22Rv1 (cell line): ENCODE measurements at regions not wholly inside any gene's neighbourhood (a gene's known extent, or its start where the extent isn't known, plus 50 kb on each side); places are given as distances from the start of the nearest gene placed in this dataset.

ENCODE experiments used
- H3K27ac ChIP-seq: fragments of 450-650 bp; 2 replicates; pipeline ENCODE4 v1.5.1; 2017
- CTCF ChIP-seq: fragments of 450-650 bp; IDR thresholded peaks from 2 replicates; pipeline ENCODE4 v1.5.1; 2017; ENCODE audit warnings: mild to moderate bottlenecking
- ZFX ChIP-seq: fragments of 450-650 bp; IDR thresholded peaks from 2 replicates; pipeline ENCODE4 v1.6.1; 2017; ENCODE audit warnings: antibody characterized with exemption, borderline replicate concordance

- TF ChIP-seq ZFX (no peak), CTCF (no peak)
- H3K27ac ChIP-seq: no peak overlapping the region
Observed at GRCh38 chr7:84495128-84495527, 300.5 kb upstream of the SEMA3A start.

GRCh38 chr7:84492098-84493034, 297.8 kb upstream of the SEMA3A start:
- no peak overlapping the region for H3K27ac ChIP-seq
- TF ChIP-seq CTCF: no peak
- no peak for TF ChIP-seq ZFX

GRCh38 chr7:84490661-84491060, 296.1 kb upstream of the SEMA3A start:
- H3K27ac ChIP-seq: no peak overlapping the region
- TF ChIP-seq CTCF: no peak
- no peak for TF ChIP-seq ZFX

GRCh38 chr7:84484502-84485079, 290.0 kb upstream of the SEMA3A start:
- no peak for TF ChIP-seq ZFX
- no peak for TF ChIP-seq CTCF
- no peak overlapping the region for H3K27ac ChIP-seq

- TF ChIP-seq ZFX (no peak), CTCF (no peak)
- no peak overlapping the region for H3K27ac ChIP-seq
Observed at GRCh38 chr7:84482476-84482875, 287.9 kb upstream of the SEMA3A start.

GRCh38 chr7:84479059-84479458, 284.5 kb upstream of the SEMA3A start:
- H3K27ac ChIP-seq: no peak overlapping the region
- no peak for TF ChIP-seq CTCF
- TF ChIP-seq ZFX: no peak
